SK-N-SH (cell line): ENCODE measurements at regions not wholly inside any gene's neighbourhood (a gene's known extent, or its start where the extent isn't known, plus 50 kb on each side); places are given as distances from the start of the nearest gene placed in this dataset.

Source experiments
- CTCF ChIA-PET: fragments of 300-600, 350-600 bp; formaldehyde crosslinking; extraction: SDS; loops from one replicate; lab custom pipeline; 2021; lab: Yijun Ruan, JAX
- POLR2A ChIA-PET: fragments of 350-600 bp; sonication (Branson Sonifier 250); formaldehyde crosslinking; extraction: SDS; loops from one replicate; lab custom pipeline; 2020; ENCODE audit warnings: antibody characterized with exemption, inconsistent platforms; lab: Yijun Ruan, JAX
- DNase-seq: peaks from one replicate; pipeline ENCODE4 v3.0.0; 2012
- H2AFZ ChIP-seq: fragments of 200-600 bp; sonication (generic); 2 replicates; pipeline ENCODE4 v1.8.1; 2016; ENCODE audit warnings: antibody characterized with exemption, mild to moderate bottlenecking, low read depth
- H3F3A ChIP-seq: fragments of 200-600 bp; sonication (generic); replicated peaks from 2 replicates; pipeline ENCODE3; 2016; ENCODE audit warnings: antibody characterized with exemption, mild to moderate bottlenecking; ENCODE audit not compliant: insufficient read depth
- H3K27ac ChIP-seq, 2 experiments: fragments of 200-500 bp in 1 of 2; fragments of 200-600 bp in 1 of 2; sonication (Bioruptor generic) in 1 of 2; sonication (generic), shearing (Covaris generic) in 1 of 2; 2 replicates each; pipeline versions ENCODE4 v1.5.1 to v1.6.1; 2014 to 2016; ENCODE audit warnings: low read depth in 2 of 2, inconsistent platforms in 1 of 2, low read length in 1 of 2, mild to moderate bottlenecking in 1 of 2, mixed read lengths in 1 of 2
- H3K27me3 ChIP-seq: fragments of 200-600 bp; sonication (generic), shearing (Covaris generic); 2 replicates; pipeline ENCODE4 v1.6.1; 2016; ENCODE audit warnings: mixed run types; ENCODE audit not compliant: insufficient read depth
- H3K36me3 ChIP-seq, 2 experiments: fragments of 200-500 bp in 1 of 2; fragments of 200-600 bp in 1 of 2; sonication (Bioruptor generic) in 1 of 2; sonication (generic) in 1 of 2; replicated peaks in 1 of 2; 2 replicates each; pipeline versions ENCODE3 to v1.5.1; 2014 to 2016; ENCODE audit warnings: low read length in 1 of 2, mild to moderate bottlenecking in 1 of 2; ENCODE audit not compliant: insufficient read depth in 2 of 2, control insufficient read depth in 1 of 2
- H3K4me1 ChIP-seq, 2 experiments: fragments of 200-500 bp in 1 of 2; fragments of 200-600 bp in 1 of 2; sonication (Bioruptor generic) in 1 of 2; sonication (generic), shearing (Covaris generic) in 1 of 2; 2 replicates each; pipeline versions ENCODE4 v1.5.1 to v1.6.1; 2014 to 2016; ENCODE audit warnings: low read depth in 1 of 2, low read length in 1 of 2, mixed run types in 1 of 2; ENCODE audit not compliant: insufficient read depth in 2 of 2, control insufficient read depth in 1 of 2
- H3K4me2 ChIP-seq: fragments of 200-600 bp; sonication (generic), shearing (Covaris generic); 2 replicates; pipeline ENCODE4 v1.6.1; 2017; ENCODE audit warnings: mixed run types
- H3K4me3 ChIP-seq, 2 experiments: fragments of 200-500 bp in 1 of 2; fragments of 200-600 bp in 1 of 2; sonication (Bioruptor generic) in 1 of 2; sonication (generic), shearing (Covaris generic) in 1 of 2; 2 replicates each; pipeline versions ENCODE4 v1.5.1 to v1.8.1; 2014 to 2016; ENCODE audit warnings: low read depth in 2 of 2, inconsistent platforms in 1 of 2, low read length in 1 of 2, mild to moderate bottlenecking in 1 of 2, mixed read lengths in 1 of 2, moderate library complexity in 1 of 2
- H3K79me2 ChIP-seq: fragments of 200-600 bp; sonication (generic); 2 replicates; pipeline ENCODE4 v1.8.1; 2017; ENCODE audit warnings: mild to moderate bottlenecking; ENCODE audit not compliant: insufficient read depth
- H3K9ac ChIP-seq: fragments of 200-600 bp; sonication (generic); 2 replicates; pipeline ENCODE4 v1.6.1; 2017; ENCODE audit warnings: mixed run types
- H3K9me2 ChIP-seq: fragments of 200-600 bp; sonication (generic); 2 replicates; pipeline ENCODE4 v1.6.1; 2017; ENCODE audit warnings: mixed run types
- H3K9me3 ChIP-seq: fragments of 200-600 bp; sonication (generic); 2 replicates; pipeline ENCODE4 v1.6.1; 2017; ENCODE audit warnings: mixed run types, mild to moderate bottlenecking, moderate library complexity
- H4K20me1 ChIP-seq: fragments of 200-600 bp; sonication (generic); 2 replicates; pipeline ENCODE4 v1.6.1; 2017; ENCODE audit warnings: mild to moderate bottlenecking, mixed run types; ENCODE audit not compliant: insufficient read depth
- FOSL2 ChIP-seq: IDR thresholded peaks from 2 replicates; pipeline ENCODE4 v1.4.0; 2012; ENCODE audit warnings: low read depth, mild to moderate bottlenecking, moderate library complexity, borderline replicate concordance
- FOXM1 ChIP-seq: IDR thresholded peaks from 2 replicates; pipeline ENCODE4 v1.4.0; 2012; ENCODE audit warnings: low read depth, mild to moderate bottlenecking
- GATA2 ChIP-seq: sonication (generic); formaldehyde crosslinking; IDR thresholded peaks from 2 replicates; pipeline ENCODE4 v1.5.0; 2020; ENCODE audit warnings: mild to moderate bottlenecking, missing genetic modification reagents
- RAD21 ChIP-seq: IDR thresholded peaks from 2 replicates; pipeline ENCODE4 v1.6.1; 2012; ENCODE audit warnings: mild to moderate bottlenecking, low read length
- RCOR1 ChIP-seq: fragments of 150-350 bp; IDR thresholded peaks from 2 replicates; pipeline ENCODE4 v1.6.1; 2017; ENCODE audit warnings: antibody characterized with exemption, low read length
- RXRA ChIP-seq: IDR thresholded peaks from 2 replicates; pipeline ENCODE4 v1.4.0; 2012; ENCODE audit warnings: low read depth, mild to moderate bottlenecking, borderline replicate concordance
- TCF12 ChIP-seq: IDR thresholded peaks from 2 replicates; pipeline ENCODE4 v1.4.0; 2012
- YY1 ChIP-seq: IDR thresholded peaks from 2 replicates; pipeline ENCODE4 v1.4.0; 2012; ENCODE audit warnings: low read depth, mild to moderate bottlenecking
- WGBS: methylation state at CpG from one replicate; pipeline ENCODE4 v1.1.6; 2017; ENCODE audit warnings: low lambda C conversion rate; 5-methylcytosine and 5-hydroxymethylcytosine counted together
- TF ChIP-seq, protein P1 (sequence below): IDR thresholded peaks from 2 replicates; pipeline ENCODE4; 2012

DNA sequence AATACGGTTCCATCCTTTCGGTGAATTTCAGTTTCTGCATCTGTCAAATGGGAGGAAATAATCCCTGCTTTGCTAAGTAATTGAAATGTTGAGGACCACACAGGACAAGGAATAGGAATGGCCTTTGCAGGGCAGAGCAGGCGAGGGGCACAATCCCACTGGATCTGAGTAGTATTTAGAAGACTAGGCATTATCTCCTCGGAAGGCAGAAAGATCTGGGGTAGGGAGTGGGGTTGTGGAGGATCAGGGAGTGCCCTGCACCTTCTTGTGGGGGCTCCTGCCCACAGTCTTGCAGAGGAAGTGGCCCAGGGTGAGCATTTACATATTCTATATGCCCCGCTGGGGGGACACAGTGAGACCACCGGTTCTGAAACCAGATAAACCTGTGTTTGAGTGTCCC lies 87.1 kb upstream of the SIRPA start (continued):
- no peak for TF ChIP-seq YY1

DNA sequence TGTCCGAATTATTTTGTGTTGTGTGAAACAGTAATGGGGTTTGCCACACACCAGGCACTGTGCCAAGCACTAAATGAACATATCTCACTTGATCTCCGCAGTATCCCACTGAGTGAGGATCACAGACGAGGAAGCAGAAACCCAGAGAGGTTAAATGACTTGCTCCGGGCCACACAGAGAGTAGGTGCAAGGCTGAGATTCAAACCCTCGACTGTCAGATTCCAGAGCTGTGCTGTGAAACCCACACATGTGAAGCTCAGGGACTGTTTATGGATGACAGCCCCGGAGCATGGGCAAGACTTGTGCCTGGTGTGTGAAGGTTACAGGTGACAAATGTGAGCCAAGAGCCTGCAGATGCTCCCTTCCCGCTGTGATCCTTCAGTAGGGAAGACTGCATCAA lies 87.8 kb upstream of the SIRPA start:
- Histone ChIP-seq H2AFZ (no peak overlapping the region), H4K20me1 (no peaks in the 10 kb centered on the region), H3K9ac (no peak overlapping the region), H3F3A (peaks cover 31% of the 10 kb centered on the region), H3K4me3 (no peak overlapping the region), H3K27me3 (no peaks in the 10 kb centered on the region), H3K36me3 (no peaks in the 10 kb centered on the region), H3K27ac (no peak overlapping the region), H3K9me2 (no peaks in the 10 kb centered on the region), H3K79me2 (no peaks in the 10 kb centered on the region), H3K9me3 (no peaks in the 10 kb centered on the region), H3K4me2 (no peak overlapping the region), H3K4me1 (peaks cover 16 to 33% of the 10 kb centered on the region in 2 experiments; a peak in 3 of 4 replicates)
- TF ChIP-seq RXRA (no peak), RCOR1 (peak; percentile 44; the same call in 1 of the 2 replicates), FOSL2 (no peak), GATA2 (CRISPR knock-in tag) (peak; percentile 41)
- ChIA-PET POLR2A (no interaction called here), CTCF (interaction anchor here (1.4 kb wide), 1 partner anchor 14 kb away, joined by 3 read pairs; no protein-coding TSS in a partner anchor)
- peak; percentile 42 for DNase-seq
- 62% methylated on average over 6 of the region's 7 CpGs for WGBS

DNA sequence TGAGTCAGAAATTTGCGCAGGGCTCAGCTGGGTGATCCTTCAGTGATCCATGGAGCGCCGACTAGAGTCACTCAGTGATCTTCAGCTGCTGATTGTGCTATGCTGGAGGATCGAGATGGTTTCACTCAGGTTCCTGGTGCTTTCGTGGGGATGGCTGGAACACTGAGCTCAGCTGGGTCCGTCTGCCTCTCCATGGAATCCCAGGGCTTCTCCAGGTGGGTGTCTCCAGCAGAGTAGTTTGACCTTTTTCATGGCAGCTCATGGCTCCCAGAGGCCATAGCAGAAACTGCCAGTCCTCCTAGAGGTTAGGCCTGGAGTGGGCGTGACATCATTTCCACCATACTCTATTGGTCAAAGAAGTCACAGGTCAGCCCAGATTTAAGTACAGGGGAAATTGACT lies 88.8 kb upstream of the SIRPA start:
- 97% methylated on average over 7 of the region's 7 CpGs for WGBS
- Histone ChIP-seq H3K79me2 (no peaks in the 10 kb centered on the region), H3K36me3 (no peaks in the 10 kb centered on the region), H3K4me1 (peaks cover 16 to 24% of the 10 kb centered on the region in 2 experiments; a peak in 3 of 4 replicates), H3K9ac (no peak overlapping the region), H3K9me2 (no peaks in the 10 kb centered on the region), H2AFZ (no peak overlapping the region), H3K4me2 (no peak overlapping the region), H4K20me1 (no peaks in the 10 kb centered on the region), H3K27me3 (no peaks in the 10 kb centered on the region), H3K27ac (no peak overlapping the region), H3K4me3 (no peak overlapping the region), H3K9me3 (no peaks in the 10 kb centered on the region), H3F3A (peaks cover 23% of the 10 kb centered on the region)
- no peak for TF ChIP-seq FOXM1
- TF ChIP-seq, protein P1, sequence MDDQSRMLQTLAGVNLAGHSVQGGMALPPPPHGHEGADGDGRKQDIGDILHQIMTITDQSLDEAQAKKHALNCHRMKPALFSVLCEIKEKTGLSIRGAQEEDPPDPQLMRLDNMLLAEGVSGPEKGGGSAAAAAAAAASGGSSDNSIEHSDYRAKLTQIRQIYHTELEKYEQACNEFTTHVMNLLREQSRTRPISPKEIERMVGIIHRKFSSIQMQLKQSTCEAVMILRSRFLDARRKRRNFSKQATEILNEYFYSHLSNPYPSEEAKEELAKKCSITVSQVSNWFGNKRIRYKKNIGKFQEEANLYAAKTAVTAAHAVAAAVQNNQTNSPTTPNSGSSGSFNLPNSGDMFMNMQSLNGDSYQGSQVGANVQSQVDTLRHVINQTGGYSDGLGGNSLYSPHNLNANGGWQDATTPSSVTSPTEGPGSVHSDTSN: no peak
- CTCF ChIA-PET: interaction anchor here (1.2 to 5.7 kb wide), 4 partner anchors 15 to 367 kb away, joined by 3 to 50 read pairs (median 3); no protein-coding TSS in a partner anchor
- POLR2A ChIA-PET: no interaction called here
- DNase-seq: no peak

DNA sequence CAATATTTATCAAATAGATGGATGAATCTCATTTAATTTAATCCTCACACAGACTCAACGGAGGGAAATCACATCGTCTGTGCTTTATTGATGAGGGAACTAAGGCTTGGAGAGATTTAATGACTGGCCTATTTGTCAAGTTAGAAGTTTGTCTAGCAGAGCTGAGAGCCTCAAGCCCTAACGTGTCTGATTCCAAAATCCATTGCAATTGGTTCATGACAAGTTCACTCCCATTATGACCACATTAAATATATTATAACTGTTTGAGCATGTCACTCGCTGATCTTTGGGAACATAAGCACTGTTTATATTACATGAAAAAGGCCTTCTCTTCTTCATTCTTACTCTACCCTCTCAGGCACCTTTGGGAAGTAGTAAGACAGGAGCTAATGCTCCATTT lies 89.4 kb upstream of the SIRPA start:
- no peaks in the 10 kb centered on the region for H3K9me2 ChIP-seq
- POLR2A ChIA-PET: interaction anchor here (0.7 kb wide), 1 partner anchor 367 kb away, joined by 3 read pairs; no protein-coding TSS in a partner anchor
- H3K4me1 ChIP-seq: peaks cover 13 to 17% of the 10 kb centered on the region in 2 experiments; a peak in 3 of 4 replicates

More for the DNA sequence above, 89.4 kb upstream of the SIRPA start:
- H3K27me3 ChIP-seq: no peaks in the 10 kb centered on the region
- H3K36me3 ChIP-seq: no peaks in the 10 kb centered on the region
- no peaks in the 10 kb centered on the region for H3K9me3 ChIP-seq
- DNase-seq: no peak
- no peak overlapping the region for H2AFZ ChIP-seq
- H3K4me3 ChIP-seq: no peak overlapping the region
- no peak overlapping the region for H3K27ac ChIP-seq
- no peak overlapping the region for H3K4me2 ChIP-seq
- 90% methylated on average over 4 of the region's 4 CpGs for WGBS
- no peaks in the 10 kb centered on the region for H4K20me1 ChIP-seq
- TF ChIP-seq RAD21 (no peak), TCF12 (no peak), GATA2 (CRISPR knock-in tag) (no peak)
- TF ChIP-seq, all 33 proteins: peak for 0
- CTCF ChIA-PET: interaction anchor here (1.2 to 5.7 kb wide), 3 partner anchors 42 to 368 kb away, joined by 3 to 50 read pairs (median 3); no protein-coding TSS in a partner anchor
- no peaks in the 10 kb centered on the region for H3K79me2 ChIP-seq
- no peak overlapping the region for H3K9ac ChIP-seq
- H3F3A ChIP-seq: peaks cover 20% of the 10 kb centered on the region
